Neutrophil (primary cell): ENCODE measurements at regions not wholly inside any gene's neighbourhood (a gene's known extent, or its start where the extent isn't known, plus 50 kb on each side); places are given as distances from the start of the nearest gene placed in this dataset.

ENCODE experiments used
- H3K27ac ChIP-seq: fragments of 200-600 bp; sonication (generic); 2 replicates; pipeline ENCODE4 v1.5.1; 2016; ENCODE audit warnings: mild to moderate bottlenecking, moderate library complexity
- H3K27me3 ChIP-seq: fragments of 200-600 bp; sonication (generic); 2 replicates; pipeline ENCODE4 v1.6.0; 2016; ENCODE audit warnings: mild to moderate bottlenecking
- H3K36me3 ChIP-seq: fragments of 200-600 bp; sonication (generic); 2 replicates; pipeline ENCODE4 v1.5.1; 2017
- H3K4me1 ChIP-seq, 2 experiments: fragments of 200-600 bp in 1 of 2; sonication (generic) in 1 of 2; 1 replicate in 1 of 2; 2 replicates in 1 of 2; pipeline versions ENCODE4 v1.5.1 to v1.6.1; 2013 to 2016; ENCODE audit warnings: low read depth in 1 of 2, low read length in 1 of 2, mild to moderate bottlenecking in 1 of 2, moderate library complexity in 1 of 2; ENCODE audit not compliant: control insufficient read depth in 1 of 2, insufficient read depth in 1 of 2
- H3K4me3 ChIP-seq, 2 experiments: fragments of 200-600 bp in 1 of 2; sonication (generic) in 1 of 2; 1 replicate in 1 of 2; 2 replicates in 1 of 2; pipeline ENCODE4 v1.5.1; 2013 to 2016; ENCODE audit warnings: low read depth in 1 of 2, low read length in 1 of 2, mild to moderate bottlenecking in 1 of 2, moderate library complexity in 1 of 2
- H3K9me3 ChIP-seq: fragments of 200-600 bp; sonication (generic); 2 replicates; pipeline ENCODE4 v1.5.1; 2016
- CTCF ChIP-seq: fragments of 200-600 bp; sonication (generic); IDR thresholded peaks from 2 replicates; pipeline ENCODE4 v1.5.1; 2016; ENCODE audit warnings: antibody characterized with exemption

DNA sequence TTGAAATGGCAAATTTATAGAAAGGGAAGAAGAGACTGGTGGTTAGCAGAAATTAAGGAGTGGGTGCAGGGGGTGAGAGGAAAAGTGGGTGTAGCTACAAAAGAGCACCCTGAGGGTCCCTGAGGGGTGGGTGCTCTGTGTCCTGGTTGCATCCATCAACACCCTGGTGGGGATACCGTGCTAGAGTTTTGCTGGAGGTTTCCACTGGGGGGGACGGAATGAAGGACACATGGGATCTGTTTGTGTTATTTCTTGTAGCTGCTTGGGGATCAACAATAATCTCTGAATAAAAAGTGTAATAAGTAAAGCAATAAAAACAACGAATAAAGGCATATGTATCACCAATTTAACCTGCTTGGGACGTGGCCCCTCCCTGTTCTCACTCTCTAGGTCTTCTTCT is 175.3 kb downstream of the KIF26A start:
- no peak for TF ChIP-seq CTCF
- Histone ChIP-seq H3K27me3 (no peaks in the 10 kb centered on the region), H3K4me3 (no peak overlapping the region), H3K27ac (no peak overlapping the region), H3K36me3 (no peaks in the 10 kb centered on the region), H3K9me3 (no peaks in the 10 kb centered on the region), H3K4me1 (no peaks in the 10 kb centered on the region)

DNA sequence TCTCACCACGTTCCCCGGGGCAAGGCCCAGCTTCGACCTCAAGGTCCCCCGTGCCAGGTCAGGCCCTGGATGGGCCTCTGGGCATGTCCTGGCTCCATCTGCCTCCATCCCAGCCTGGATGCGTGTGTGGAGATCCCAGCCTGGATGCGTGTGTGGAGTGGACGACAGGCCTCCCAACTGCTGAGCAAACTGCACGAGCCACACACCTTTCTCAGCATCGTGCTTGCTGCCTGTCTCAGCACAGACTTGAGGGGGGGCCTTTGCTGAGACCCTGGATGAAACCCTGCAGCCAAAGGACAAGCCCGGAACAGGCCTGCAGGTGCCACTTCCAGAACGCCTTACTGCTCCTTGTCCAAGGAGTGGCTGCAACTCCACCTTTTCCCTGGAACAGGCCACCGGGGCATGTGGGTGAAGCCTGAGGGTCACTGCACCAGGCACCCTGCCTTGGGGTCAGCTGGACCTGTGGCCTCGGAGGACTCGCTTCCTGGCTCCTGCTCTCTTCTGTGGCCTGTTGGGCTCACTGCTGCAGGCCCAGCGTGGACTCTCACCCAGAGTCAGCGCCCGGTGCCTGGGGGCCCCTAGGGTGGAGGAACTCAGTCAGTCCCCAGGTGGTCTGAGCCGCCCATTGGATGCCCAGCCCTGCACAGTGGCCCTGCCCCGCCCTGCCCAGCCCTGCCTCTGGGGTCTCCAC is 176.0 kb downstream of the KIF26A start:
- Histone ChIP-seq H3K36me3 (no peaks in the 10 kb centered on the region), H3K27ac (no peak overlapping the region)
- no peak for TF ChIP-seq CTCF

DNA sequence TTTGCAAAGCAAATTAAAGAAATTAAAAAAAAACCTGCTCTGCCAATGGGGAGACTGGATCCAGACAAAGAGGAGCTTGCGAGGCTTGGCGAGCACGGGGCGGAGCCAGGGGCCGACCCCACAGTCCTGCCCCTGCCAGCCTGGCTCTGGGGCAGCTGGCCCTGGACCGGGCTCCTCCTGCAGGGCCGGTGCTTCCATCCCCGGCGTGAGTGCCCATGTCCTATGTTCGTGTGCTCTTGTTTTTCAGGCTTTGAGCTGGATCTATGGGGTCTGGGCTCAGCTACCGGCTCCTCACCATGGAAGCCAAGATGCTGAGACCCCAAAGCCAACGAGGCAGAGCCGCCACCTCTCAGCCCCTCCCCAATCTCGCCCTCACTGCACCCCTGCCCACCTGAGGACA is 176.8 kb downstream of the KIF26A start:
- Histone ChIP-seq H3K27me3 (no peaks in the 10 kb centered on the region), H3K36me3 (no peaks in the 10 kb centered on the region), H3K4me3 (no peak overlapping the region), H3K9me3 (no peaks in the 10 kb centered on the region), H3K27ac (no peak overlapping the region), H3K4me1 (no peaks in the 10 kb centered on the region)
- no peak for TF ChIP-seq CTCF

More for the DNA sequence above, 176.0 kb downstream of the KIF26A start:
- no peaks in the 10 kb centered on the region for H3K4me1 ChIP-seq
- no peaks in the 10 kb centered on the region for H3K9me3 ChIP-seq
- no peak overlapping the region for H3K4me3 ChIP-seq
- H3K27me3 ChIP-seq: no peaks in the 10 kb centered on the region

DNA sequence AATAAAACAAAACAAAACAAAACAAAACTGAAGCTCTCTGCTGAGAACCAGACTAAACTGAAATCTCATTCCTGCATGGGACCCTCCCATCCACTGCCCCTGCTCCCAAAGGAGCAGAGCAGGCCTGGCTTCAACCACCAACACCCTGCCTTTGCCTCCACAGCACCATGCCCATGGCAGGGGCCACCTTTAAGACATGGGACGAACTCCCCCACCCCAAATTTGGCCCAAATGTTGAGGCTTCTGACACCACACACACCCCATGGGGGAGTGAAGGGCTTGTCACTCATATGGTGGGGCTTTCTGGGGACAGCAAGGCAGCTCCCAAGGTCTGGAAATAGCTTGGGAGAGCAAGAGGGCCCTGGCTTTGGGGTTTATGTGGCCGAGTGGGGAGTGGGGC is 177.2 kb downstream of the KIF26A start:
- Histone ChIP-seq H3K36me3 (no peaks in the 10 kb centered on the region), H3K27ac (no peak overlapping the region), H3K4me3 (no peak overlapping the region), H3K4me1 (no peaks in the 10 kb centered on the region), H3K9me3 (no peaks in the 10 kb centered on the region), H3K27me3 (peaks cover 2% of the 10 kb centered on the region)
- no peak for TF ChIP-seq CTCF

DNA sequence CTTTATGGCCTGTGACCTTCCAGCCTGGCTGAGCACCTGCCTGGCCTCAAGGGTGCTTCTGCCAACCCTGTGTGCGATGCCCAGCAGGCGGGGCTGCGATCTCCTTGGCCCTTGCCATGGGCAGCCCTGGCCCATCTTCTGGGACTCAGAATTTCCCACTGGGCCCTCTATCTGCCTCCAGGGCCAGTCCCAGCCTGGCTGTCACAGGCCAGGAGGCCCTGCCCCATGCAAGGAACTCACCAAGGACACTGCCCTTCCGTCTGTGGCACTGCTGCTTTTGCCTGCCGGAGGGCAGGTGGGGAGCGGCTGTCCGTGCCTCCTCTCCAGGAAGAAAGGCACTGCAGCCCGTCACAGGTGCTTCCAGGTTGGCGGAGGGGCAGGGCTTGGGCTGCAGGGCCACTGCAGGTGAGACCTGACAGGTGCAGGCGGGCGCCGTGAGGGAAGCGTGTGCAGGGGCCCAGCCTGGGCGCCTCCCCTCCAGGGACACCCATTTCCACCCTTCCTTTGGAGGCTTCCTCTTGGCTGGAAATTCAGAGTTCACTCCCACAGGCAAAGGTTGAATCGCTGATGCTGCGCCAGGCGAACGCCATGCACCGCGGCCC is 177.8 kb downstream of the KIF26A start:
- H3K4me1 ChIP-seq: no peaks in the 10 kb centered on the region
- H3K27me3 ChIP-seq: peaks cover 8% of the 10 kb centered on the region
- no peak overlapping the region for H3K4me3 ChIP-seq
- no peaks in the 10 kb centered on the region for H3K9me3 ChIP-seq
- TF ChIP-seq CTCF: no peak
- no peaks in the 10 kb centered on the region for H3K36me3 ChIP-seq
- no peak overlapping the region for H3K27ac ChIP-seq
